GM12892 (cell line): ENCODE measurements at regions not wholly inside any gene's neighbourhood (a gene's known extent, or its start where the extent isn't known, plus 50 kb on each side); places are given as distances from the start of the nearest gene placed in this dataset.
A peak's percentile ranks its signal among the peaks of the same experiment; 100 is the strongest.

Experiments used
- DNase-seq: peaks from one replicate; pipeline ENCODE4 v3.0.0; 2011; ENCODE audit not compliant: insufficient read length
- FAIRE-seq: peaks from 2 replicates; lab custom pipeline; 2011; peaks lifted over from hg19 to GRCh38; lab: Jason Lieb, UNC
- POLR2A ChIP-seq: IDR thresholded peaks from 2 replicates; pipeline ENCODE4 v1.6.1; 2011; ENCODE audit warnings: low read depth, low read length, control low read depth
- POLR2AphosphoS5 ChIP-seq: IDR thresholded peaks from 2 replicates; pipeline ENCODE4 v1.6.1; 2011; ENCODE audit warnings: low read depth, low read length, control low read depth
- TAF1 ChIP-seq: IDR thresholded peaks from 2 replicates; pipeline ENCODE4 v1.6.1; 2011; ENCODE audit warnings: low read depth, mild to moderate bottlenecking, control low read depth, low read length, borderline replicate concordance

DNA sequence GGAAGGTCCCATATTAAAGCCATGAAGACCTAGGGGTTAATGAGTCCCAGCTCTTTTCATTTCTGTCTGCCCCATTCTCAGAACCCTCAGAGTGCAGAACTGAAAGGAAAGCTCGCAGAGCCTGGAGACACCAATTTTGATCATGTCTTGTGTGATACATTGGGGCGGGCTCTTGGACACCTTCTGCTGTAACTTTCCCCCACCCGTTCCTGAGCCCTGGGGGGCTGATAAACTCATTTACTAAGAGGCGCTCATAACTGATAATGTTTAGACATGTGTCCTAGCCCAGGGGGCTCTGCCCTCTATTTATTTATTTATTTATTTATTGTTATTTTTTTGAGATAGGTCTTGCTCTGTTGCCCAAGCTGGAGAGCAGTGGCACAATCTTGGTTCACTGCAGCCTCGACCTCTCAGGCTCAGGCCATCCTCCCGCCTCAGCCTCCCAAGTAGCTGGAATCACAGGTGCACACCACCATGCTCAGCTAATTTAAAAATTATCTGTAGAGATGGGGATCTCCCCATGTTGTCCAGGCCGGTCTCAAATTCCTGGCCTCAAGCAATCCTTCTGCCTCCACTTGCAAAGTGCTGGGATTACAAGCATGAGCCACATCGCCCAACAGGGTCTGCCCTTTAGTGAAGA lies 72.4 kb upstream of the HAAO start:
- TF ChIP-seq TAF1 (no peak), POLR2AphosphoS5 (no peak), POLR2A (no peak)
- no peak for FAIRE-seq
- DNase-seq = no peak

DNA sequence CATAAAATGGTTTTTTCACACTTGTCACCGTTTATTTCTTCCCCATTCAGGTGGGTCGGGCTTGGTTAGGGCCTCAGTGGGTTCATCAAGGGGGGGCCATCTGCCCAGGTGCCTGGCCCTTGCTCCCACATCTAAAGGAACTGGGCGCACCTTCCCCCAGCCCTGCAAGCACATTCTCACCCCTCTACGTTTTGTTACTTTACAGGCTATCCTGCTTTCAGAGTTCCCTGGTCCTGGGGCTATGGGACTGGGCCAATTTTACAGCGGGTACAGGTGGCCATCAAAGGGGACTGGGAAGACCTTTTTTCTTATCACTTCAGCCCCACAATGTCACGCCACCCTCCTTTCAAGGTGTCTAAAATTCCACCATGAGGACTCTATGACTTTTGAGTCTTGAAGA lies 71.8 kb upstream of the HAAO start:
- TF ChIP-seq POLR2AphosphoS5 (no peak), POLR2A (no peak), TAF1 (no peak)
- FAIRE-seq (no peak), DNase-seq (no peak)

DNA sequence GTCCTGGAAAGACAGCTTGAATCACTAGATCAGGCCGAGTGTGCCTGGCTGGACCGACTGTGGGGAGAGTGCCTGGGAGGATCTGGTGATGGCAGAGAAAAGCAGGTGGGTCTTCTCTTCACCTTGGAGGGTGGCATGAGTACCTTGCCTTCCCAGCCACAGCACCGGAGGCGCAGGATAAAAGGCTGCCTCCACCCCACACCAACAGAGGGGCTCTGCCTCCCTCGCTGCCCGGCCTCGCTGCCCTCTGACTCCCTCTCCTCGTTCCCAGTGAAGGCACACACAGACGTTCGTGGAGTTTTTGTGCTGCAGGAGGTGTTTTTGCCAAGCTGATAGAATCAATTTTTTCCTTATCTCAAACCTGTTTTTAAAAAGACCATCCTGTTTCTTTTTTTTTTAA lies 71.4 kb upstream of the HAAO start:
- DNase-seq (no peak), FAIRE-seq (no peak)
- no peak for TF ChIP-seq TAF1
- no peak for TF ChIP-seq POLR2AphosphoS5
- no peak for TF ChIP-seq POLR2A

DNA sequence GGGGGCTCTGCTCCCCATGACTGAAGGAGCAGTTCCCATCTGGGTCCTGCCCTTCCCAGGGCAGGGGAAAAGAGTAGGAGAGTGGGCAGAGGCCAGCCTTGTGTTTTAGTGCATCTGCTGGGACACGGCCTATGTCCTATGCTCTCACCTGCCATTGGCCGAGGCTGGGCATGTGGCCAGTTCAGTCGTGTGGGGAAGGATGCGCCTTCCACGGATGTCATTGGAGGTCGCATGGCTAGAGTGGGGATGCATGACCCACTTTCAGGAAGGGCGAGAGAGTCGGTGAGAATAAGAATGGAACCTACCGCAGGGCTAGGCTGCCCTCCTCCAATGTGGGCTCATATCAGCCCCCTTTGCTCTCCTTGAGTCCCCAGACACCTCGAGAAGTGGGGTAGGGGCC lies 70.9 kb upstream of the HAAO start:
- TF ChIP-seq TAF1 = no peak
- TF ChIP-seq POLR2A = no peak
- no peak for TF ChIP-seq POLR2AphosphoS5
- FAIRE-seq (no peak), DNase-seq (no peak)

DNA sequence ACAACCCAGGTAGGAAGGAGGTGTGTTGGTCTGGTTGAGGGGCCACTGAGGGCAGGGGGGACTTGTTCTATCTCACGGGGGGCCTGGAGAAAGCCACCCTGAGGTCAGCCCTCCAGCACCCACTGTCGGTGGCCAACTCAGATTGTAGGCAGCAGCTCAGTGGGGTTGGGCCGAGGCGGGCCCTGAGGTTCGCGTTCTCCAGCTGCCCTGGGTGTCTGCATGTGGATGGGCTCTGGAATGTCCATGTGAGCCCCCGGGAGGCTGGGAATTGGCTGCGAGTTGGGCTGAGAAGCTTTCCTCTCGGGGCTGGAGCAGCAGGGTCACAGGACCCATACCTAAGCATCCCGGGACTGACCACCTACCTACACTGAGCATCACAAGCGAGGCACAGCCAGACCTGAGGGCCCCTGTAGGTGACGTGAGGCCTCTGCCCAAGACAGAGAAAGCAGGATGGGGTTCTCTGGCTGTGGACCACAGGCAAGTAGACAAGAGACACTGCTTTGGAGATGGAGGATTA lies 70.3 kb upstream of the HAAO start:
- no peak for DNase-seq
- TF ChIP-seq TAF1 (no peak), POLR2AphosphoS5 (no peak), POLR2A (no peak)

DNA sequence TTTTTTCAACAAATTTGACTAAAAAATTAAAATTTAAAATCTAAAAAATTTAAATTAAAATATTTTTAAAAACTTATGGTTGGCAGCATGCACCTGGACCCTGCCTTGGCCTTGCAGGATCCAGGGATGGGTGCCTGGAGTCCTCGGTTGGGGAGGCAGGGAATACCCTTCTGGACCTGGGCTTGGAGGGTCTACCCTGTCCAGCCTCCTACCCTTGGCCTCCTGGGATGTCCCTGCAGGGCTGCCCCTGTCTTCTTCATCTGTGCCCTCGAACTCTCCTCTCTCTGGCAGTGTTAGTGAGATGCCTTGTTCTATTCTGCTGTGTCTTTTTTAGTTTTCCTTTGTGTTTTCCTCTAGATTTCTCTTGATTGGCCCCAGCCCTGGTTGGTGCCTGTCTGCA lies 68.9 kb upstream of the HAAO start:
- FAIRE-seq (no peak), DNase-seq (no peak)
- TF ChIP-seq POLR2A = no peak
- TF ChIP-seq POLR2AphosphoS5 = no peak
- no peak for TF ChIP-seq TAF1

More for the DNA sequence above, 70.3 kb upstream of the HAAO start:
- FAIRE-seq = no peak

DNA sequence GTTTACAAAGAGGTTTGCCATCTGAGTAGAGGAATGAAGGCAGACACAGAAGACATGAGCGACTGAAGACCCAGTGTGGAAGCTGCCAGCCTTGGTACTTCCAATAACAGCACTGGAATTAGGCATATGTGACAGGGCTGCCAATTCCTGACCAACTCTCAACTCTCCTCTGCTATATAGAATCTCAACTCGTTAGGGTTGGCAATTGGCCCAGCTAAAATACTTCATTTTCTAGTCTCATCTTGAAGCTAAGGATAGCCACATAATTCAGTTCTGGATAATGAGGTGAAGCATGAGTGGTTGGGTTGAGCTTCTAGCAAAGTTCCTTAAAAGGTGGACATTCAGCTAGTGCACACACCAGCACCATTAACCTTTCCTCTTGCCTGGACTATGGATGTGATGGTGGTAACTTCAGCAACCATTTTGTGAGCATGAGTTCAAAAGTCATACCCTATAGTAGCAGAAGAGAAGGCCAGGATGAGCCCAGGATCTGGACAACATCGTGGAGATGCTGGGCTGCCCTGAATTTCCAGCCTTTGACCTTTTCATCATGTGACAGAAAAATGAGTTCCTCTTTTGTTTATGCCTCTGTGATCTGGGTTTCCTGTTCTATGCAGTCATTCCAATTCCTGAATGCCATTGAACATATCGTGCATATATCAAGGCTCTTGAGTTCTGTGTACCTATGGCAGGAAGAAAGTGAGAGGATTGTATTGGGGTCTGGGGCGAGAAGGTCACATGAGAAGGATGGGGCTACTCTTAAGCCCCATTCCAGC lies 68.1 kb upstream of the HAAO start:
- DNase-seq = no peak
- no peak for FAIRE-seq
- TF ChIP-seq TAF1 (no peak), POLR2AphosphoS5 (no peak), POLR2A (no peak)

DNA sequence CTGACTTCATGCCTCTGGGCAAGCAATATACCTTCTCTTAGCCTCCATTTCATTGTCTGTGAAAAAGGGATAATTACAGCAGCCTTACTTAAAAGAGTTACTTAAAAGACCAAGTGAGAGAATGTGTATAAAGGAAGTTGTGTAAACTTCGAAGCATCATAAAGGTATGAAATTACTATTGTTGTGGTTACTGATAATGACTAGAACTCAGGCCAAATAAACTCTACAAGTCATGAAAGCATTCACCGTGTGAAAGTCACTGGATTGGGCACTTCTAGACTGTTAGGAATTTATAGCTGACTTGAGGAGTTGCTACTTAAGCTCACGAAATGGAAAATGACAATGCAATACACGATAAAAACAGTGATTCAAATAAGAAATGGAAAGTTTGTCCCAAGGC lies 67.4 kb upstream of the HAAO start:
- FAIRE-seq = no peak
- TF ChIP-seq POLR2AphosphoS5 (no peak), TAF1 (no peak), POLR2A (no peak)
- no peak for DNase-seq

DNA sequence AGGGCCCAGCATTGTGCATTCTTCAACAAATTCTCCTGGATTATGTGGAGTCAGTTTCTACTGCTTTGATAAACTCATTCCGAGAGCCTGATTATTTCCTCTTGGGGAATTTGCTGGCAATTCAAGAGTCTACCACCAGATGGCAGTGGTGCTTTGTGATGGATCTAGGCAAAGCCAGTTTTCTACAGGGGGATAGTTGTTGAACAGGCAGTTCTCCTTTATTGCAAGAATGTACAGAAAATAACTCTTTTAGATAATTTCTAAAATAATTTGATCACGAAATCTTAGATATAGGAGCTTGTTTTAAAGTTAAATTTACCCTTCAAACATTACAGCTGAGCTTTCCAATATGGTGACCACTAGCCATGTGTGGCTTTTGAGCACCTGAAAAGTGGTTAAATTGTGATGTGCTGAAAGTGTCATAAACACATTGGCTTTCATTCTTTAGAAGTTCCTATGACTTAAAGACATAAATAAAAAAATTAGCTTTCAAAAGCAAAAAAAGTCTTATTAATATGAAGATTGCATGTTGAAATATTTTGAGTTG lies 66.7 kb upstream of the HAAO start:
- DNase-seq (peak; percentile 41), FAIRE-seq (peak; percentile 88)
- no peak for TF ChIP-seq TAF1
- no peak for TF ChIP-seq POLR2A
- TF ChIP-seq POLR2AphosphoS5 = no peak

DNA sequence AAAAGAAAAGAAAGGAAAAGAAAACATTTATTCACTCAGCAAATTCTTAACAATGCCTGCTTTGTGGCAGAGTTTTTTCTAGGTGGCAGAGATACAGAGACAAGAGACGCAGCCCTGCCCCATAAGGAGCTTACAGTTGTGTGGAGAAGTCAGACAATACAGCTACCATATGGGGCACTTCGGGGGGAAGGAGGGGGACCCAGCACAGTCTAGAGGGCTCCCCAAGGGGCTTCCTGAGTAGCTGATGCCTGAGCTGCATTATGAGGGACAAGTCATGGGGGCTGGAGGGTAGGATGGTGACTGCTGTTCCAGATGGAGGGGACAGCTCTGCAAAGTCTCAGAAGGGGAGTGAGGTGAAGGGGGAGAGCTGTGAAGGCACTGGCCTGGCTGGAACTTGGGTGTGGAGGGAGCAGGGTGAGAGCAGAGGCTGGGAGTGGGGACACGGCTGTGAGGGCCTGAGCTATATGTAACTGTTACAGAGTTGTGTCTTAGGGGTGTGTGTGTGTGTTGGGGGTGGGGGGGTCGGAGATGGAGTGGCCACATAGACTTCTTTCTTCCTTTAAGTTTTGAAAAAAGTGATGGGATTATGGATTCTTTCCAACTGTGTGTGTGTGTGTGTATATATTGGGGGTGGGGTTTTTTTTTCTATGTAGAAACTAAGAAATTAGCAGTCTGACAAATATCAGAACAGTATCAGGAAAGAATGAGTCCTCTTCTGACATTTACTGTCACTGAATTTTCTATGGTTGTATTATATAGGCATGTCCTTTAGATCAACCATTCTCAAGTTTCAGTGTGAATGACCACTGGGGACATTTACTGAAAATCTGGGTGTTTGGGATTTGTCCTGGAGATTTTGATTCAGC lies 66.0 kb upstream of the HAAO start:
- TF ChIP-seq TAF1 (no peak), POLR2A (no peak), POLR2AphosphoS5 (no peak)
- no peak for DNase-seq
- no peak for FAIRE-seq
